Uterus (tissue), 3 donors: ENCODE measurements at regions not wholly inside any gene's neighbourhood (a gene's known extent, or its start where the extent isn't known, plus 50 kb on each side); places are given as distances from the start of the nearest gene placed in this dataset.

ENCODE experiments used
- DNase-seq, 2 donors: peaks; one replicate each; pipeline ENCODE4 v3.0.0-alpha.2; 2019 to 2020
- H3K27ac ChIP-seq, 2 donors: fragments of 200-600 bp; sonication (generic); 1 replicate in 1 of 2; 2 replicates in 1 of 2; pipeline ENCODE4 v1.5.1; 2016 to 2018
- H3K27me3 ChIP-seq, 2 donors: fragments of 200-600 bp; sonication (generic); one replicate each; pipeline ENCODE4 v1.5.1; 2018 to 2019; ENCODE audit warnings: control low read depth in 1 of 2
- H3K36me3 ChIP-seq, 2 donors: fragments of 200-600 bp; sonication (generic); one replicate each; pipeline ENCODE4 v1.5.1; 2019; ENCODE audit warnings: control low read depth in 1 of 2
- H3K4me1 ChIP-seq, 2 donors: fragments of 200-600 bp; sonication (generic); one replicate each; pipeline ENCODE4 v1.5.1; 2018 to 2019; ENCODE audit warnings: control low read depth in 1 of 2
- H3K4me3 ChIP-seq, 2 donors: fragments of 200-600 bp; sonication (generic); 1 replicate in 1 of 2; 2 replicates in 1 of 2; pipeline ENCODE4 v1.5.1; 2018 to 2019; ENCODE audit warnings: mild to moderate bottlenecking in 1 of 2
- H3K9me3 ChIP-seq, 2 donors: fragments of 200-600 bp; sonication (generic); one replicate each; pipeline ENCODE4 v1.5.1; 2019; ENCODE audit warnings: control low read depth in 1 of 2
- POLR2A ChIP-seq, 2 donors: fragments of 450-650 bp; IDR thresholded peaks; one replicate each; pipeline ENCODE4 v1.6.1; 2016; ENCODE audit warnings: antibody characterized with exemption in 2 of 2, mild to moderate bottlenecking in 1 of 2, moderate library complexity in 1 of 2
- intact Hi-C: fragments of 100-400 bp; cut with DNase I; formaldehyde crosslinking; loops from one replicate; pipeline ENCODE4 v1.15.1; 2023; ENCODE audit warnings: low total_unique reads
- TF ChIP-seq, protein P1 (sequence below), 4 experiments: fragments of 200-600 bp in 2 of 4; fragments of 450-650 bp in 2 of 4; sonication (generic) in 2 of 4; IDR thresholded peaks; one replicate each; pipeline ENCODE4 v1.5.1; 2016 to 2019; ENCODE audit warnings: antibody characterized with exemption in 4 of 4, mild to moderate bottlenecking in 2 of 4, moderate library complexity in 1 of 4
- donor health status: DM: yes; HTN: yes; CAD: no.

GRCh38 chr11:123286761-123287160 is 91.7 kb upstream of the CLMP start:
- Histone ChIP-seq H3K27ac (no peak overlapping the region), H3K4me1 (no peaks in the 10 kb centered on the region), H3K36me3 (no peaks in the 10 kb centered on the region), H3K27me3 (no peaks in the 10 kb centered on the region), H3K4me3 (no peak overlapping the region), H3K9me3 (no peaks in the 10 kb centered on the region)
- no peak for DNase-seq
- intact Hi-C loops: no loop called here
- TF ChIP-seq, protein P1, sequence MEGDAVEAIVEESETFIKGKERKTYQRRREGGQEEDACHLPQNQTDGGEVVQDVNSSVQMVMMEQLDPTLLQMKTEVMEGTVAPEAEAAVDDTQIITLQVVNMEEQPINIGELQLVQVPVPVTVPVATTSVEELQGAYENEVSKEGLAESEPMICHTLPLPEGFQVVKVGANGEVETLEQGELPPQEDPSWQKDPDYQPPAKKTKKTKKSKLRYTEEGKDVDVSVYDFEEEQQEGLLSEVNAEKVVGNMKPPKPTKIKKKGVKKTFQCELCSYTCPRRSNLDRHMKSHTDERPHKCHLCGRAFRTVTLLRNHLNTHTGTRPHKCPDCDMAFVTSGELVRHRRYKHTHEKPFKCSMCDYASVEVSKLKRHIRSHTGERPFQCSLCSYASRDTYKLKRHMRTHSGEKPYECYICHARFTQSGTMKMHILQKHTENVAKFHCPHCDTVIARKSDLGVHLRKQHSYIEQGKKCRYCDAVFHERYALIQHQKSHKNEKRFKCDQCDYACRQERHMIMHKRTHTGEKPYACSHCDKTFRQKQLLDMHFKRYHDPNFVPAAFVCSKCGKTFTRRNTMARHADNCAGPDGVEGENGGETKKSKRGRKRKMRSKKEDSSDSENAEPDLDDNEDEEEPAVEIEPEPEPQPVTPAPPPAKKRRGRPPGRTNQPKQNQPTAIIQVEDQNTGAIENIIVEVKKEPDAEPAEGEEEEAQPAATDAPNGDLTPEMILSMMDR (IDR thresholded peaks at IDR 0.05): no peak

DNA sequence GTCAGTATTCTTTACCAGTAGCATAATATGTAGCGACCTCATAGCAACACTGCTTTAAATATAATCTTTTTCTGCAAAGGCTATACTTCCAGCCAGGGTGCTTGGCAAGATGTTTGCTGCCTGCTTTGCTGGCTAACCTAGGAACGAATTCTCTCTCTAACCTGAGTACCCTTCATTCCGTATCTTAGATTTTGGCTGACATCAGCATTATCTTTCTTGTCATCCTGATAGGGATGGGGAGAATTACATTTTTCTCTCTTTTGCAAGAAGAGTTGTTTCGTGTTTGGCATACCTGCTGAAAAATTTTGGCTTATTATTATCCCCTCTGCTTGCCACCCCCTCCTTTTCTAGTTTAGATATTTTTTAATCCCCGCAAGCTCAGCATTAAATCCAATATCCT is 91.2 kb upstream of the CLMP start:
- H3K9me3 ChIP-seq: no peaks in the 10 kb centered on the region
- no peaks in the 10 kb centered on the region for H3K27me3 ChIP-seq
- no peaks in the 10 kb centered on the region for H3K4me1 ChIP-seq
- no peak overlapping the region for H3K27ac ChIP-seq
- intact Hi-C loops: no loop called here
- no peak for DNase-seq
- no peaks in the 10 kb centered on the region for H3K36me3 ChIP-seq
- no peak for TF ChIP-seq POLR2A (IDR thresholded peaks at IDR 0.05)
- TF ChIP-seq, protein P1 (IDR thresholded peaks at IDR 0.05): no peak
- H3K4me3 ChIP-seq: no peak overlapping the region

- H3K36me3 ChIP-seq: no peaks in the 10 kb centered on the region
- no peak overlapping the region for H3K27ac ChIP-seq
- intact Hi-C loops: no loop called here
- H3K27me3 ChIP-seq: no peaks in the 10 kb centered on the region
- no peak for DNase-seq
- no peak overlapping the region for H3K4me3 ChIP-seq
- TF ChIP-seq POLR2A (IDR thresholded peaks at IDR 0.05): no peak
- TF ChIP-seq, protein P1 (IDR thresholded peaks at IDR 0.05): no peak
- no peaks in the 10 kb centered on the region for H3K9me3 ChIP-seq
- no peaks in the 10 kb centered on the region for H3K4me1 ChIP-seq
These were observed 89.4 kb upstream of the CLMP start for GRCh38 chr11:123284454-123284853.

GRCh38 chr11:123282597-123282996 is 87.5 kb upstream of the CLMP start:
- Histone ChIP-seq H3K4me3 (no peak overlapping the region), H3K27me3 (no peaks in the 10 kb centered on the region), H3K9me3 (no peaks in the 10 kb centered on the region), H3K27ac (no peak overlapping the region), H3K36me3 (no peaks in the 10 kb centered on the region), H3K4me1 (no peaks in the 10 kb centered on the region)
- no peak for TF ChIP-seq POLR2A (IDR thresholded peaks at IDR 0.05)
- TF ChIP-seq, protein P1 (IDR thresholded peaks at IDR 0.05): no peak
- intact Hi-C loops: no loop called here
- DNase-seq: no peak

DNA sequence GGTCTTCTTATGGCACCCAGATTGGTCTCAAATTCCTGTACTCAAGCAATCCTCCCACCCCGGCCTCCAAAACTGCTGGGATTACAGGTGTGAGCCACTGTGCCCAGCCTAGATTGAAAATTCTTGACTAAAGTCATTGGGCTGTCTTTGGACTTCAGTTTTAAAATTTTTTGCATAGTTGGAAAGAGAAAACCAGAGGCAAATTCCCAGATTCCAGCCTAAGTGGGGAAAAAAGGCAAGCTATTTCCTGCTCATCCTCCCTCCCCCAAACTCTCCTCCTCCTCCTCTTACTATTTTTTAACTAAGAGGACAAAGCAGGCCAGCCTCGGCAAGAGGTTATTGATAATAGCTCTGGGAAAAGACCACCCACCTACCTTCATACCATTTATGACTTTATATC is 78.6 kb upstream of the CLMP start:
- intact Hi-C loops: no loop called here
- DNase-seq: no peak
- H3K27me3 ChIP-seq: no peaks in the 10 kb centered on the region
- TF ChIP-seq, protein P1 (IDR thresholded peaks at IDR 0.05): no peak
- no peak for TF ChIP-seq POLR2A (IDR thresholded peaks at IDR 0.05)
- no peaks in the 10 kb centered on the region for H3K4me1 ChIP-seq
- no peak overlapping the region for H3K4me3 ChIP-seq
- no peaks in the 10 kb centered on the region for H3K36me3 ChIP-seq
- H3K9me3 ChIP-seq: no peaks in the 10 kb centered on the region
- no peak overlapping the region for H3K27ac ChIP-seq
